DMS79 treated with DMSO at 0.1 percent for 48 hours (cell line): ENCODE measurements at regions not wholly inside any gene's neighbourhood (a gene's known extent, or its start where the extent isn't known, plus 50 kb on each side); places are given as distances from the start of the nearest gene placed in this dataset.

Experiments
- DNase-seq: peaks from one replicate; lab custom pipeline; 2025; lab: John Stamatoyannopoulos, UW

DNA sequence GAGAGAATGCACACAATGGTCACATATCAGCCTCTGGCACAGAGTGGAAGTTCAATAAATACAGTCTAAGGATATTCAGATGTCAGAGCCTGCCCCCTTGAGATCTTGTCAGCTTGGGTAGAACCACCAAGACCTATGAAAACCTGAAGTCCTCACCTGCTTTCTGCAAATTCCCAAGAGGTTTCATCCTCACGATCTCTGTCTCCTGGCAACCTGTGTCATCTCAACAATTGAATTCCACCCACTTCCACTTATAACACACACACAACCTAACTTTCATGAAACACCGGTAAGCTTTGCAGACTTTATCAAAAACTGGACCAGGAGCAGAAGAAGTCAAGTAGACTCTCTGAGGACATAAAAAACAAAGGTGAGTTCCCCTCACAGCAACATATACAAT is 151.6 kb upstream of the SLC30A5 start:
- DNase-seq = no peak

DNA sequence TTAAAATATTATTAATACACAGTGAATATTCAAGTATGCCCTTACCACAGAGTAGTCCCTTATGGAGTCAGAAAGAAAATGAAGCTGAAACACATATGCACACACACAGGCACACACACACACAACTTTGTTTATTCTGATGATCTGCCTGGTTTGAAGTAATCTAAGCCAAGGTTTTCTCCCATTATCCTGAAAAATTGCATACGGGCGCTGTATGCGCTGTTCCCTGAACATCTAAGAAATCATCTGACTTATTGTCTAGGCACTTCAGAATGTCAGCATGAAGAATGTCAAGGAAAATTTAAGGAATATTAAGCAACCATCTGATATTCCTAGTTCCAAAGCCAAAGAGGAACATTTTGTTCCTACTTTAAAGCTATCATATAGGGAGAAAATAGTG is 147.1 kb upstream of the SLC30A5 start:
- no peak for DNase-seq

DNA sequence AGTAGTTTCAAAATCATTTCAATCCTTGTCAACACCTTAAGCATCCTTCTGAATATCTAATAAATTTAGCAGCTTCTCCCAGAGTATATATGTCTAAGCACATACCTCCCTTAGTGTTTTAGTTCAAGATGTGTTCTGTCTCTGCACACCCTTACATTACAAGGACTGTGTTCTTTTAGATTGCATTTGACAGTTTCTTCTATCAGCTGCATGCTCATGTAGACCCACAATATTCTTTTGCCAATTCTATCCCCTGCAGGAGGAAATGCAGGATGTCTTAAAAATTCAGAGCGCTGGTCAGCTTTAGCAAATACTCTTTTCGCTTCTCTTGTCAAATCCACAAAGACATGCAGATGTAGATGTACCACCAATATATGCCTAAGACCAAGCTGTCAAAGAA is 145.8 kb upstream of the SLC30A5 start:
- no peak for DNase-seq

- no peak for DNase-seq
Observed at GRCh38 chr5:68949256-68949655, 144.6 kb upstream of the SLC30A5 start.

- no peak for DNase-seq
Observed at GRCh38 chr5:68949711-68950110, 144.1 kb upstream of the SLC30A5 start.

- peak; percentile 63 for DNase-seq
Observed at GRCh38 chr5:68950125-68950524, 143.7 kb upstream of the SLC30A5 start.

GRCh38 chr5:68950930-68951329 is 142.9 kb upstream of the SLC30A5 start:
- DNase-seq = no peak

DNA sequence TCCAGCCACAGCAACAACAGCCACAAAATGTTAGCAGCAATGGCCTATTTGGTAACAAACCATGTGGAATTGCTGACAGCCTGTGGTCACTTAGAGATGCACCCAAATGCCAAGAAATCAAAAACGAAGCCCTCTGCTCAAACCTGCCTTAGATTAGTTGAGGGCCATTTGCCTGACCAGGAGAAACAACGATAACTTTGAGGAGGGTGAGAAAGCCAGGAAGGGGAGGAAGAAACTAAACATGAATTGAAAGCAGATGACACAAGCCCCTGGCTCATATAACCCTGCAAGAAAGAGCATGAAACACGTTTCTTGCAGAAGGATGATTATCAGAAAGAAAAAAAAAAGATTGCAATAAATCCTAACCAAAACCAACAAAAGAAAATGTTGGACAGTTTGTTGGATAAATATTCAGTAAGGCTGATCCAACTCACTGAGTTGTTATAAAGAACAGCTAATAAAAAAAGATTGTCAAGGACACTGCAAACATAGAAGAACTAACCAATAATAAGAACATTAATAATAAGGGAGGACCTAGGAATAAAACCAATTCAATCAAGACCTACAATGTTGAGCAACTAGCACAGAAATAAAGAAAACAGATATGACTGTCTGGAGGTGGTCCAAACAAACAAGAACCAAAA is 140.5 kb upstream of the SLC30A5 start:
- DNase-seq = no peak

DNA sequence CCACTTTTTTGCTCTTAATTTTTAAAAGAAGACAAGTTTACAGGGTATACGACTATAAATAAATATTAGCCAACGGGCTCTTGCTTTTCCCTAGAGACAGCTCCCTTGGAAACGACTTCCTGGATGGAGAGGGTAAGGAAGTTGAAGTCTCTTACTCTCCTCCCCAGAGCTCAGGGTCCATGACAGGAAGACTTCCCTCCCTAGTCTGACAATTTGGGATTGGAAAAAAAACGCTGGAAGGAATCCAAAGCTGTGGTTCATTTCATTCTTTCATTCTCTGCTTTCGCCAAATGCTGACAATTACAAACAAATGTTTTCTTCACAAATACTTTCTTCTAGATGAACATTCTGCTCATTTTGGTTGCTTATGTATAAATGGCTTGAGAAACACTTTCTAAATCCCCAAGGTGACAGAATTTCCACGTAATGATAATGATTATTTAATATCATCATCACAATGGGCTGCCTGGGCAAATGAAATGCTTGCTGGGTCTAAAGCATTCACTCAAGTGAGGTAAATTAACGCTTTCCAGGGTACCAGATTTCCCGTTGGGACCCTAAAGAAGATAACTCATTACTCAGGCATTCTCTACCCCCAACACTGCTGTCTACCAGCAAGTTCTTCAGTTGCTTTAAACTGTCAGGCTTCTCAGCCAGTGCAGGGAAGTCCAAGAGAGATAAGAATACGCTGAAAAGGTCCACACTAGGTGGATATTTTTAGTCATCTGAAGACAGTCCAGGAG is 139.8 kb upstream of the SLC30A5 start:
- DNase-seq = peak; percentile 7

GRCh38 chr5:68954618-68954910 is 139.2 kb upstream of the SLC30A5 start:
- no peak for DNase-seq

- DNase-seq = no peak
Observed at GRCh38 chr5:68957591-68957990, 136.2 kb upstream of the SLC30A5 start.

DNA sequence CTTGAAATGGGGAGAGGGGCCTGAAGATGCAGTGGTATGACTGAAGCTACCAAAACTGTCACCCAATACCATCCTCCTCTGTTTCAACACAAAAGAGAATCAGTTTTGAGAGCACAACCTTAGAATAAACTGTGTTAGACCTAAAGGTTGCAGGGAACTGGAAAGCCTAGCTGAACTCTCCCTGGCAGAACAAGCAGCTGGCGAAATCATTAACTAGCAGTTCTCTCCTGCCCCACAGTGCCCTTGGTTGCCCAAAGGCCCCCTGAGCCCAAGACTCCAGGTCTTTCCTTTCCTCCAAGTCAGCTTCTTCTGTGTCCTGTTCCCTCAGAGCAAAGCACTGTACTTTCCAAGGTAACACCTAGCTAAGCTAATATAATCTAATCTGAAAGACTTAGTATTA is 135.4 kb upstream of the SLC30A5 start:
- DNase-seq = no peak

GRCh38 chr5:68960456-68960855 is 133.4 kb upstream of the SLC30A5 start:
- no peak for DNase-seq

GRCh38 chr5:68960961-68961360 is 132.9 kb upstream of the SLC30A5 start:
- DNase-seq = no peak

- no peak for DNase-seq
Observed at GRCh38 chr5:68961762-68962161, 132.1 kb upstream of the SLC30A5 start.

DNA sequence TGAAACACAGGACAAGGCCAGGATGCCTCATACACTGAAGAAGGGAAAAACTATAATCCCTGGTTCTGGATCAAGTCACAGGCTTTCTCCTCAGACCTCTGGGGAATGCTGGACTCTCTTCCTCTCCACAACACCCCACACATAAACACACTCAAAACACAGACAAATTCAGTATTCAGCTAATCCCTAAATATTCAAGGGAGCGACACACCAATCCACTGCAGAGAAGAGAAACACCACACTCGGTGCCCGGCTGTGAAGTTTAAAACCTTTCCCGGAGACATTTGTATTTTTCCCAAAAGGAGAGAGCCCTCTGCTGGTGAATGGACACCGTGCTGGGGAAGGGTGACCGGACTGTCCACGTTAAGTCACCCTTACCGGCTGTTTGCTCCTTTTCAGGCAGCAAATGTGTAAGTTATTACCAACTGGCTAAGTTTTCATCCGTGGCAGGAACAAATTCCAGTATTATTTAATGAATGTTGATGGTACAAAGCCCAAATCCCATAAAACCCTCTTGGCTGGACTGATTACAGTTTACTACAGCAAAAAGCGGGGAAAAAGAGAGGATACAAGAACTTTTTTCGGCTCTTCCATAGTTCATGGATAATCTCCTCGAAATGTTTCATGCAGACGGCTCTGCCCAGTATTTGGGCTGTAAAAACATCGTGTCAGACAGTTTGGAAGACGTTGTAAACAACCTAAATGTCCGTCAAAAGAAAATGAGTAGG is 130.9 kb upstream of the SLC30A5 start:
- DNase-seq = peak; percentile 3

DNA sequence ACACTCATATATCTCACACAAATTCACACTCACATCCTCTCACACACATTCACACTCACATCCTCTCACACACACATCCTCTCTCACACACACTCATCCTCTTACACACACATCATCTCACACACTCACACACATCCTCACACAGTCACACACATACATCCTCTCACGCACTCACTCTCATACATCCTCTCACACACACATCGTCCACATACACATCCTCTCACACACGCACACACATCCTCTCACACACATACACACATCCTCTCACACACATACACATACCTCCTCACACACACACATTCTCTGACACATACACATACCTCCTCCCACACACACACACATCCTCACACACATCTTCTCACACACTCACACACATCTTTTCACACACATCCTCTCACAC is 129.1 kb upstream of the SLC30A5 start:
- DNase-seq = no peak

GRCh38 chr5:68965926-68966325 is 127.9 kb upstream of the SLC30A5 start:
- no peak for DNase-seq

- DNase-seq = no peak
Observed at GRCh38 chr5:68966596-68966995, 127.2 kb upstream of the SLC30A5 start.

GRCh38 chr5:68968429-68968828 is 125.4 kb upstream of the SLC30A5 start:
- no peak for DNase-seq

- no peak for DNase-seq
Observed at GRCh38 chr5:68970617-68971016, 123.2 kb upstream of the SLC30A5 start.

DNA sequence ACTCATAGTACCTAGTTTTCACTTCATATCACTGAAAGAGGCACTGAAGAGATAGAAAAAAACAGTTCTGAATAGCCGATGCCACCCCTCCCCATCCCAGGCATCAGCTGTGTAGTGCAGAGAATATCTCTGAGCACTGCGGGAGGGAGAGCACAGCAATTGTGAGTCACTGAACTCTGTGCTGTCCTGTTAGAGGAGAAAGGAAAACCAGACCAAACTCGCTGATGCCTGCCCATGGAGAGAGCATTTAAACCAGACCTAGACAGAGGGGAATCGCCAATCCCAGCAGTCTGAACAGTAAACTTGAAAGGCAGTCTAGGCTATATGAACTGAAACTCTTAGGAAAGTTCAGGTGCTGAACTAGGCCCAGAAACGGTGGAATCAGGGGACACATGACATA is 120.1 kb upstream of the SLC30A5 start:
- no peak for DNase-seq

DNA sequence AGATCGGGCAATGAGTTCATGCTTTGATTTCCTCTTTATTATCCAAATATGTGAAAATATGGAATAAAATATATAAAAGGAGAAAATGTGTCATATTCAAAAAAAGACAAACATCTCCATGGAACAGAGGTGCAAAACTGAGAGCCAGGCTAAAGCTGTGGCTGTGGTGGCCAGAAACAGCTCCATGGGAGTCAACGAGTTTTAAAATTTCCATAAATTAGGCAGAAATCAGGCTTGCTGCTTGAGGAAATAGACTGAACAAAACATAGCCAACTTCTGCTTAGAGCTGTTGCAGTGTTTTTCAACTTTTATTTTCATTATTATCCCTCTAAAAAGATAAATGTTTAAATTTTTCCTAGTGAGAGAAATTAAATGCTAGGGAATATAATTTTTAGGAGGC is 110.8 kb upstream of the SLC30A5 start:
- no peak for DNase-seq
